ENCODE measurements at regions not wholly inside any gene's neighbourhood (a gene's known extent, or its start where the extent isn't known, plus 50 kb on each side); places are given as distances from the start of the nearest gene placed in this dataset.

DNA sequence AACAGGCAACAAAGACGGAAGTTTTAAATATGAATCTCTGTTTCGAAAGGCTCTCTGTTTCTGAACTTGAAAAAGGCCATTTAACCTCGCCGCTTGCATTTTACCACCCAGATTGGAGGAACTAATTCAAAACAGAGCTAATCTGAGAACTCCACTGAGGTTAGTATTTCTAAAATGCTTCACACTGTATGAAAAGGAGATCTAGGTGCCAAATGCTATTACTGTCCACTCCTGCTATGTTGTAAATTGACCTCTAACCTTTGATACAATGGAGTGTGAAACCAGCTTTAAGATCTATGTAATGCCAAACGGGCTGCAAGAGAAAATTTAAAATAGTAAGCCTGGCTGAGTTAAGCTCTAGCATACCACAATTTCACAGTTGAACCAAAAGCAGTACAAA, 364.5 kb downstream of the IRS1 start:
- Histone ChIP-seq H3K27me3 (no peaks in the 10 kb centered on the region), H3K27ac (no peak overlapping the region), H3K9me3 (replicated peaks in 1 of 3) (no peaks in the 10 kb centered on the region), H3K4me1 (replicated peaks in 1 of 2) (no peaks in the 10 kb centered on the region), H3K4me3 (no peak overlapping the region), H3K36me3 (replicated peaks in 1 of 2) (no peaks in the 10 kb centered on the region)
- TF ChIP-seq POLR2A (IDR thresholded peaks at IDR 0.05) = no peak
- TF ChIP-seq, protein P1, sequence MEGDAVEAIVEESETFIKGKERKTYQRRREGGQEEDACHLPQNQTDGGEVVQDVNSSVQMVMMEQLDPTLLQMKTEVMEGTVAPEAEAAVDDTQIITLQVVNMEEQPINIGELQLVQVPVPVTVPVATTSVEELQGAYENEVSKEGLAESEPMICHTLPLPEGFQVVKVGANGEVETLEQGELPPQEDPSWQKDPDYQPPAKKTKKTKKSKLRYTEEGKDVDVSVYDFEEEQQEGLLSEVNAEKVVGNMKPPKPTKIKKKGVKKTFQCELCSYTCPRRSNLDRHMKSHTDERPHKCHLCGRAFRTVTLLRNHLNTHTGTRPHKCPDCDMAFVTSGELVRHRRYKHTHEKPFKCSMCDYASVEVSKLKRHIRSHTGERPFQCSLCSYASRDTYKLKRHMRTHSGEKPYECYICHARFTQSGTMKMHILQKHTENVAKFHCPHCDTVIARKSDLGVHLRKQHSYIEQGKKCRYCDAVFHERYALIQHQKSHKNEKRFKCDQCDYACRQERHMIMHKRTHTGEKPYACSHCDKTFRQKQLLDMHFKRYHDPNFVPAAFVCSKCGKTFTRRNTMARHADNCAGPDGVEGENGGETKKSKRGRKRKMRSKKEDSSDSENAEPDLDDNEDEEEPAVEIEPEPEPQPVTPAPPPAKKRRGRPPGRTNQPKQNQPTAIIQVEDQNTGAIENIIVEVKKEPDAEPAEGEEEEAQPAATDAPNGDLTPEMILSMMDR (IDR thresholded peaks at IDR 0.05) = no peak
- intact Hi-C loops (cut with DNase I) = no loop called here
- no peak for DNase-seq
- WGBS, 4 donors = 74 to 81% (median 76%) methylated on average over 5 of the region's 5 CpGs

DNA sequence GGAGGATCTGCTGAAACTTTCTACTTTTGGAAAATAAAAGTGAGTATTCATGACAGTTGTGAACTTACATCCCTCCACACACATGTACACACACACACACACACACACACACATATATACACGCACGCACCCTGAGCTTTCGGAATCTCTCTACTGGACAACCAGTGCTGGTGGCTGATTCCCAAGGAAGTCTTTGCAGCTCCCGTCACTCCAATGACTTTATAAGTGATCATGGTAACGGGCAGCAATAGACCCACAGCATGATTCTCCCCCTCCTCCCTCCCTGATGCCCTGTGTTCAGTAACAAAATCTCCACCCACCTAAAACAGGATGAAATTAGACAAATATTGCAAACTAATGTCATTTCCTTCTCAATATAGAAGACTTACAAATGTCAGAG, 364.9 kb downstream of the IRS1 start:
- Histone ChIP-seq H3K27me3 (no peaks in the 10 kb centered on the region), H3K4me3 (no peak overlapping the region), H3K4me1 (replicated peaks in 1 of 2) (no peaks in the 10 kb centered on the region), H3K27ac (no peak overlapping the region), H3K9me3 (replicated peaks in 1 of 3) (no peaks in the 10 kb centered on the region), H3K36me3 (replicated peaks in 1 of 2) (no peaks in the 10 kb centered on the region)
- DNase-seq = no peak
- 67 to 88% (median 74%) methylated on average over 5 of the region's 5 CpGs for WGBS, 4 donors
- TF ChIP-seq, protein P1 (IDR thresholded peaks at IDR 0.05) = no peak
- intact Hi-C loops (cut with DNase I) = no loop called here

DNA sequence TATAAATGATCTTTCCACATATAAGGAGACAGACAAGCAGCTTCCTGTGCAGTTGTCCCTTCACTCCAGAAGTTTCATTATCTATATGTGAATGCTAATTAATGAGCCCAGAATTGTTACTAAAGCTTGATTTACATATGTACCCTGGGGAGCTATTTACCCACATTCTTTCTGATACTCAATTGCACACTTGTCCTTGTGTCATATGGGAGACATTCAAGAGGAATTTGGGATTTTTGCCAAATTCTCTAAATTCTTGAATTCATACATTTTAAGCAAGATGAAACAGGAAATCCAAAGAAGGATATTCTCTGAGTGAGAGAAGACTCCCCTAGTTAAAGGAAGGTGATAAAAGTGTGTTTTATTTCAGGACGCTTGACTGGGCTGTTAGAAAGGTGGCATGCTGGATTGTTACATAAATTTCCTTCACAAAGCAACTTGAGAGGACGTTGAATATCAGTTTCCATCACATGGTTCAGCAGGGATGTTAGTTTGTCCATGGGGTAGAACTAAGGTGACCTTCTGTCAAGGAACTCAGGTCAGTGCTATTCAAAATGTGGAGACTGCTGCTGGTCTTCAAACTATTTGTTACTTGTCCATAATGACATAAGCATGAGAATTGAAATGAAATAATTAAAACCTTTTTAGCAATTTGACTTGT, 368.2 kb downstream of the IRS1 start:
- Histone ChIP-seq H3K4me1 (replicated peaks in 1 of 2) (no peaks in the 10 kb centered on the region), H3K4me3 (no peak overlapping the region), H3K27me3 (no peaks in the 10 kb centered on the region), H3K27ac (no peak overlapping the region), H3K36me3 (replicated peaks in 1 of 2) (no peaks in the 10 kb centered on the region), H3K9me3 (replicated peaks in 1 of 3) (no peaks in the 10 kb centered on the region)
- TF ChIP-seq POLR2A (IDR thresholded peaks at IDR 0.05) = no peak
- TF ChIP-seq, protein P1 (IDR thresholded peaks at IDR 0.05) = no peak
- intact Hi-C loops (cut with DNase I) = no loop called here
- DNase-seq = no peak
- WGBS, 4 donors = 62 to 72% (median 66%) methylated on average over 2 of the region's 2 CpGs

DNA sequence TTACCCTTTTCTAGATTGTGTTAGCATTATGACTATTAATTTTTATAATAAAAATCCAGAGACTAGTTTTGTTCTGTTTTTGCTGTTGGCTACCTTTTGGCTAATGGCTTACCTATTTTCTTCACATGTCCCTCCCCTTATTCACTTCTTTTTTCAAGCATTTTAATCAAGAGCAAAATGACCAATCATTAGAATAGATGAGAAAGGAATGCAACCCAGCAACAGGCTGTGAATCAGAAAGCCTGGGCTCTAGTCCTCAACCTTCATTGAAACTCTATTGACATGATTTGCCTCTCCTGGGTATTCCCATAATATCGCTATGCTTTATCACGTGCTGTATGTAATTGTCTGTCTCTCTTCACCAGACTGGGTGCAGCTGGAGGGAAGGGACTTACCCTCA, 370.1 kb downstream of the IRS1 start:
- H3K4me3 ChIP-seq = no peak overlapping the region
- H3K27ac ChIP-seq = no peak overlapping the region
- H3K27me3 ChIP-seq = no peaks in the 10 kb centered on the region
- TF ChIP-seq, protein P1 (IDR thresholded peaks at IDR 0.05) = no peak
- TF ChIP-seq POLR2A (IDR thresholded peaks at IDR 0.05) = no peak
- DNase-seq = no peak
- WGBS, 4 donors = 85 to 93% (median 91%) methylated on average over 2 of the region's 2 CpGs
- intact Hi-C loops (cut with DNase I) = no loop called here
- no peaks in the 10 kb centered on the region for H3K36me3 ChIP-seq (replicated peaks in 1 of 2)
- H3K4me1 ChIP-seq (replicated peaks in 1 of 2) = no peaks in the 10 kb centered on the region
- H3K9me3 ChIP-seq (replicated peaks in 1 of 3) = peaks cover 0 to 5% (median 0%) of the 10 kb centered on the region in 3 donors
